OCI-M2 (cell line): ENCODE measurements at regions not wholly inside any gene's neighbourhood (a gene's known extent, or its start where the extent isn't known, plus 50 kb on each side); places are given as distances from the start of the nearest gene placed in this dataset.

Experiments used
- DNase-seq: peaks from one replicate; lab custom pipeline; 2025; ENCODE audit not compliant: unreplicated experiment; lab: John Stamatoyannopoulos, UW

- DNase-seq = no peak
Measured at GRCh38 chr12:65622056-65622455, 202.2 kb upstream of the HMGA2 start.

GRCh38 chr12:65623507-65623906 is 200.8 kb upstream of the HMGA2 start:
- DNase-seq = no peak

GRCh38 chr12:65624554-65625086 is 199.7 kb upstream of the HMGA2 start:
- DNase-seq = no peak

- DNase-seq = no peak
Measured at GRCh38 chr12:65628061-65628460, 196.2 kb upstream of the HMGA2 start.

- no peak for DNase-seq
Measured at GRCh38 chr12:65630555-65630954, 193.7 kb upstream of the HMGA2 start.

- no peak for DNase-seq
Measured at GRCh38 chr12:65631621-65632111, 192.6 kb upstream of the HMGA2 start.

- no peak for DNase-seq
Measured at GRCh38 chr12:65632131-65632855, 192.0 kb upstream of the HMGA2 start.

- no peak for DNase-seq
Measured at GRCh38 chr12:65634061-65634460, 190.2 kb upstream of the HMGA2 start.

- DNase-seq = no peak
Measured at GRCh38 chr12:65634626-65635331, 189.5 kb upstream of the HMGA2 start.

- no peak for DNase-seq
Measured at GRCh38 chr12:65636436-65636835, 187.8 kb upstream of the HMGA2 start.

- no peak for DNase-seq
Measured at GRCh38 chr12:65637150-65637549, 187.1 kb upstream of the HMGA2 start.

GRCh38 chr12:65637774-65638173 is 186.5 kb upstream of the HMGA2 start:
- DNase-seq = no peak

- DNase-seq = no peak
Measured at GRCh38 chr12:65638324-65638723, 186.0 kb upstream of the HMGA2 start.

- DNase-seq = no peak
Measured at GRCh38 chr12:65640489-65640901, 183.8 kb upstream of the HMGA2 start.

GRCh38 chr12:65642061-65642661 is 182.1 kb upstream of the HMGA2 start:
- DNase-seq = no peak

- DNase-seq = no peak
Measured at GRCh38 chr12:65643171-65643570, 181.1 kb upstream of the HMGA2 start.

GRCh38 chr12:65643595-65644386 is 180.5 kb upstream of the HMGA2 start:
- DNase-seq = no peak

GRCh38 chr12:65646127-65646643 is 178.1 kb upstream of the HMGA2 start:
- DNase-seq = no peak

- no peak for DNase-seq
Measured at GRCh38 chr12:65647074-65647473, 177.2 kb upstream of the HMGA2 start.

GRCh38 chr12:65648461-65648860 is 175.8 kb upstream of the HMGA2 start:
- DNase-seq = no peak

GRCh38 chr12:65649126-65649525 is 175.2 kb upstream of the HMGA2 start:
- DNase-seq = no peak
